ENCODE measurements at regions not wholly inside any gene's neighbourhood (a gene's known extent, or its start where the extent isn't known, plus 50 kb on each side); places are given as distances from the start of the nearest gene placed in this dataset.

GRCh38 chr5:40033009-40033408 is 608.2 kb upstream of the DAB2 start:
- no peak for DNase-seq

GRCh38 chr5:40030661-40031060 is 605.9 kb upstream of the DAB2 start:
- DNase-seq: no peak

- DNase-seq: no peak
These were observed 605.1 kb upstream of the DAB2 start for GRCh38 chr5:40029711-40030495.

- no peak for DNase-seq
These were observed 602.6 kb upstream of the DAB2 start for GRCh38 chr5:40027400-40027799.

GRCh38 chr5:40025586-40025985 is 600.8 kb upstream of the DAB2 start:
- no peak for DNase-seq

- DNase-seq: no peak
These were observed 597.3 kb upstream of the DAB2 start for GRCh38 chr5:40022057-40022456.

GRCh38 chr5:40021007-40021406 is 596.2 kb upstream of the DAB2 start:
- no peak for DNase-seq

GRCh38 chr5:40017918-40018317 is 593.1 kb upstream of the DAB2 start:
- no peak for DNase-seq

GRCh38 chr5:40017135-40017534 is 592.4 kb upstream of the DAB2 start:
- no peak for DNase-seq

GRCh38 chr5:40010436-40010835 is 585.7 kb upstream of the DAB2 start:
- no peak for DNase-seq

GRCh38 chr5:40006260-40006659 is 581.5 kb upstream of the DAB2 start:
- no peak for DNase-seq

- DNase-seq: no peak
These were observed 577.0 kb upstream of the DAB2 start for GRCh38 chr5:40001796-40002195.

- no peak for DNase-seq
These were observed 573.7 kb upstream of the DAB2 start for GRCh38 chr5:39998518-39998917.

- no peak for DNase-seq
These were observed 571.2 kb upstream of the DAB2 start for GRCh38 chr5:39995990-39996389.

- no peak for DNase-seq
These were observed 567.9 kb upstream of the DAB2 start for GRCh38 chr5:39992617-39993202.

- DNase-seq: no peak
These were observed 561.8 kb upstream of the DAB2 start for GRCh38 chr5:39986614-39987013.

- DNase-seq: no peak
These were observed 555.3 kb upstream of the DAB2 start for GRCh38 chr5:39980056-39980455.

- DNase-seq: peak; percentile 37
These were observed 552.4 kb upstream of the DAB2 start for GRCh38 chr5:39977066-39977655.

- DNase-seq: no peak
These were observed 545.5 kb upstream of the DAB2 start for GRCh38 chr5:39970117-39970798.

GRCh38 chr5:39968381-39968780 is 543.6 kb upstream of the DAB2 start:
- DNase-seq: no peak

GRCh38 chr5:39955156-39955555 is 530.4 kb upstream of the DAB2 start:
- DNase-seq: no peak

- no peak for DNase-seq
These were observed 526.3 kb upstream of the DAB2 start for GRCh38 chr5:39951070-39951469.

GRCh38 chr5:39948867-39949468 is 524.2 kb upstream of the DAB2 start:
- peak; percentile 39 for DNase-seq

Data from right hindlimb (tissue), 1 donor.